ENCODE measurements at regions not wholly inside any gene's neighbourhood (a gene's known extent, or its start where the extent isn't known, plus 50 kb on each side); places are given as distances from the start of the nearest gene placed in this dataset.
"Not testable (repeated sequence)": the region's sequence is repeated elsewhere in the genome, so short reads cannot be mapped to it uniquely, and the experiment has no call there.

DNA sequence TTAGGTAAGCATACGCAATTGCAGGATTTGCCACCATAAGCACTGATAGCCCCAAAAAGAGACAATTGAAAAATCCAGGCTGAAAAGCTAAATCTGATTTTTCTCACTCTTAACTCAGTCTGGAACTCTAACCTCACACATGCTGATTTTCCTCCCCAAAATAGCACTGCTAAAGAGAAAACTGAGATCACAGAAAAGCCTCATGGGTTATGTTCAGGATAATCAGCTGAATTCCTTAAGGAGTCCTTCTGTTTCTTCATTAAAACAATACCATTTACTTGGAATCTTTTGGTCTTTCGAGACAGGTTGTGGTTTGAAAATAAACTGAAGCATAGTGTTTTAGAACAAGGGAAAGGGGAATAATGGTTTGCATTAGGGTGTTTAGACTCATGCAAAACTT, 144.3 kb upstream of the LRRN1 start:
- Histone ChIP-seq H4K20me1 (ENCODE audit: insufficient read depth) (no peaks in the 10 kb centered on the region), H2AFZ (no peak overlapping the region), H3F3A (ENCODE audit: insufficient read depth, low read depth) (no peaks in the 10 kb centered on the region), H3K4me3 (no peak overlapping the region), H3K9me3 (ENCODE audit: insufficient read depth, low read depth) (no peaks in the 10 kb centered on the region), H3K4me1 (replicated peaks; ENCODE audit: insufficient read depth) (no peaks in the 10 kb centered on the region), H3K9me2 (ENCODE audit: insufficient read depth) (no peaks in the 10 kb centered on the region), H3K36me3 (ENCODE audit: low read depth) (no peaks in the 10 kb centered on the region), H3K27ac (no peak overlapping the region), H3K79me2 (ENCODE audit: low read depth) (no peaks in the 10 kb centered on the region), H3K4me2 (no peak overlapping the region), H3K27me3 (ENCODE audit: insufficient read depth, low read depth) (no peaks in the 10 kb centered on the region)
- DNase-seq, result no peak
- POLR2A ChIA-PET (ENCODE audit: unreplicated experiment), result no interaction called here
- TF ChIP-seq EZH2 (IDR thresholded peaks at IDR 0.05; ENCODE audit: low read depth), result no peak
- TF ChIP-seq, protein P1, sequence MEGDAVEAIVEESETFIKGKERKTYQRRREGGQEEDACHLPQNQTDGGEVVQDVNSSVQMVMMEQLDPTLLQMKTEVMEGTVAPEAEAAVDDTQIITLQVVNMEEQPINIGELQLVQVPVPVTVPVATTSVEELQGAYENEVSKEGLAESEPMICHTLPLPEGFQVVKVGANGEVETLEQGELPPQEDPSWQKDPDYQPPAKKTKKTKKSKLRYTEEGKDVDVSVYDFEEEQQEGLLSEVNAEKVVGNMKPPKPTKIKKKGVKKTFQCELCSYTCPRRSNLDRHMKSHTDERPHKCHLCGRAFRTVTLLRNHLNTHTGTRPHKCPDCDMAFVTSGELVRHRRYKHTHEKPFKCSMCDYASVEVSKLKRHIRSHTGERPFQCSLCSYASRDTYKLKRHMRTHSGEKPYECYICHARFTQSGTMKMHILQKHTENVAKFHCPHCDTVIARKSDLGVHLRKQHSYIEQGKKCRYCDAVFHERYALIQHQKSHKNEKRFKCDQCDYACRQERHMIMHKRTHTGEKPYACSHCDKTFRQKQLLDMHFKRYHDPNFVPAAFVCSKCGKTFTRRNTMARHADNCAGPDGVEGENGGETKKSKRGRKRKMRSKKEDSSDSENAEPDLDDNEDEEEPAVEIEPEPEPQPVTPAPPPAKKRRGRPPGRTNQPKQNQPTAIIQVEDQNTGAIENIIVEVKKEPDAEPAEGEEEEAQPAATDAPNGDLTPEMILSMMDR (conservative IDR thresholded peaks at IDR 0.05), result no peak
- intact Hi-C loops (cut with micrococcal nuclease; ENCODE audit: unreplicated experiment), result no loop called here
- CTCF ChIA-PET, result no interaction called here
- BruUV-seq (replicated peaks), result no TSS peak

DNA sequence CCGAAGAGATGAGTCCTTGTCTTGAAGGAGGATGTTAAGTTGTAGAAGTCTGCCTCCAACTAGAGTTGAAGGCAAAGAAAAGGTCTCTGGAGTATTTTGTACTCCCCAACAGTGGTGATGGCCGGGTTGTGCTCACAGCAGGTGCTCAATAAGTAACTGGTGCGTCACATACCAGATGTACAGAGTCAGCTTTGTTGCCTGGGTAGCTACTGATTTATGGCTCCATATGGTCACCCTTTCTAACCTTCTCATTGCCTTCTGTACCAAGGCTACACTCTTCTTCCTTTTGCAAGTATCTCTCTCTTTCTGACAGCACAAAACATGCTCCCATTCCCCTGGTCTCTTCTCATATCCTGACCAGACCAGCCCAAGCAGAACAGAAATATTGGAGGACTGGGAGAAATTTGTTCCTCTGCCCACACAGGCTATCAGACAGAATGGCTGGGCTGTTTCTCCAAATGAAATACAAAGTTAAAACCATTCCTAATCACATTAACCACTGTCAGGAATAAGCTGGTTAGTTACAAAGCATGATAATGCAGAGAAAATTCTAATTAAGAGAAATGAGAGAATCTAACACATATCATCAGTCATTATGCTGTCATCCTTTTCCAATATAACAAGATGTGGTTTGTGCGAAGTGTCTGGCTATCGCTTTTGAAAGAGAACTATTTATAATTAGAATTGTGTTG, 150.1 kb upstream of the LRRN1 start:
- ChIA-PET CTCF (no interaction called here), POLR2A (ENCODE audit: unreplicated experiment) (no interaction called here)
- no peak for DNase-seq
- BruUV-seq (replicated peaks), result no TSS peak
- Histone ChIP-seq H3F3A (ENCODE audit: insufficient read depth, low read depth) (no peaks in the 10 kb centered on the region), H3K4me2 (no peak overlapping the region), H3K27ac (no peak overlapping the region), H4K20me1 (ENCODE audit: insufficient read depth) (no peaks in the 10 kb centered on the region), H3K79me2 (ENCODE audit: low read depth) (no peaks in the 10 kb centered on the region), H2AFZ (no peak overlapping the region), H3K4me3 (no peak overlapping the region), H3K9me2 (ENCODE audit: insufficient read depth) (no peaks in the 10 kb centered on the region), H3K4me1 (replicated peaks; ENCODE audit: insufficient read depth) (no peaks in the 10 kb centered on the region), H3K9me3 (ENCODE audit: insufficient read depth, low read depth) (no peaks in the 10 kb centered on the region), H3K27me3 (ENCODE audit: insufficient read depth, low read depth) (no peaks in the 10 kb centered on the region), H3K36me3 (ENCODE audit: low read depth) (no peaks in the 10 kb centered on the region)
- TF ChIP-seq, protein P1 (conservative IDR thresholded peaks at IDR 0.05), result no peak
- no peak for TF ChIP-seq EZH2 (IDR thresholded peaks at IDR 0.05; ENCODE audit: low read depth)
- intact Hi-C loops (cut with micrococcal nuclease; ENCODE audit: unreplicated experiment), result no loop called here

DNA sequence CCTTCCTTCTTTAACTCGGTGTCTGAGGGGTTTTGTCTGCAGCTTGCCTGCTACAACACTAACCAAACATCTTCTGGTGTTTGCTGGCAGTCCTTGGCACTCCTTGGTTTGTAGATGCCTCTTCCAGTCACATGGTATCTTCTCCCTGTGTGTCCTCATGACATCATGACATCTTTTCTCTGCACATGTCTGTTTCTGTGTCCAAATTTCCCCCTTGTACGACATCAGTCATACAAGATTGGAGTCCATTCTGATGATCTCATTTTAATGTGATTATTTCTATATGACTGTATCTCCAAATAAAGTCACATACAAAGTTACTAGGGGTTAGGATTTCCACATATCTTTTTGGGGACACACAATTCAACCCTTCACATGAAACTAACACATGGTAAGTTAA, 152.3 kb upstream of the LRRN1 start:
- Histone ChIP-seq H4K20me1 (ENCODE audit: insufficient read depth) (no peaks in the 10 kb centered on the region), H3F3A (ENCODE audit: insufficient read depth, low read depth) (no peaks in the 10 kb centered on the region), H3K4me1 (replicated peaks; ENCODE audit: insufficient read depth) (no peaks in the 10 kb centered on the region), H3K27me3 (ENCODE audit: insufficient read depth, low read depth) (no peaks in the 10 kb centered on the region), H3K9me2 (ENCODE audit: insufficient read depth) (no peaks in the 10 kb centered on the region), H3K36me3 (ENCODE audit: low read depth) (no peaks in the 10 kb centered on the region), H3K4me2 (no peak overlapping the region), H3K79me2 (ENCODE audit: low read depth) (no peaks in the 10 kb centered on the region), H3K9me3 (ENCODE audit: insufficient read depth, low read depth) (no peaks in the 10 kb centered on the region), H3K27ac (no peak overlapping the region), H3K4me3 (no peak overlapping the region), H2AFZ (no peak overlapping the region)
- ChIA-PET POLR2A (ENCODE audit: unreplicated experiment) (no interaction called here), CTCF (no interaction called here)
- no TSS peak for BruUV-seq (replicated peaks)
- no peak for DNase-seq
- intact Hi-C loops (cut with micrococcal nuclease; ENCODE audit: unreplicated experiment), result no loop called here
- TF ChIP-seq, protein P1 (conservative IDR thresholded peaks at IDR 0.05), result no peak
- TF ChIP-seq EZH2 (IDR thresholded peaks at IDR 0.05; ENCODE audit: low read depth), result no peak

DNA sequence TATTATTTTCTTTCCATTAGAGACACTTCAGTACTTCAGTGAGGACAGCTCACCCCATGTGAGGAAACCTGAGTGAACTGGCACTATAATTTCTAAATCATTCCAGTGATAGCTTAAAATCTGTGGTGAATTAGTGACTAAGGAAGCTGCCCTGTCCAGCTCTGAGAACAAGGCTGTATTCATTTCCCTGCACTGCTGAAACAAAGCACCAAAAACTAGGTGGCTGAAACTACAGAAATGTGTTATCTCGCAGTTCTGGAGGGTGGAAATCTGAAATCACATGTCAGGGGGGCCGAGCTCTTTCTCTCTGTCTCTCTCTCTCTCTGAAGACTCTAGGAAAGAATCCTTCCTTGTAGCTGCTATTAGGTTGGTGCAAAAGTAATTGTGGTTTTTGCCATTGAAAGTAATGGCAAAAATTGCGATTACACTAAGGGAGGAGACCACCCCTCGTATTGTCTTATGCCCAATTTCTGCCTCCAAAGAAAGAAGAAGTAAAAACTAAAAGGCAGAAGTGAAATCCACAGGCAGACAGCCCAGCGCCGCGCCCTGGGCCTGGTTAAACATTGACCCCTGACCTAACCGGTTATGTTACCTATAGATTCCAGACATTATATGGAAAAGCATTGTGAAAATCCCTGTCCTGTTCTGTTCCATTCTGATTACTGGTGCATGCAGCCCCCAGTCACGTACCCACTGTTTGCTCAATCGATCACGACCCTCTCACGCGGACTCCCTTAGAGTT, 153.0 kb upstream of the LRRN1 start:
- intact Hi-C loops (cut with micrococcal nuclease; ENCODE audit: unreplicated experiment); H3K4me3 ChIP-seq; H3K4me1 ChIP-seq (replicated peaks; ENCODE audit: insufficient read depth); H4K20me1 ChIP-seq (ENCODE audit: insufficient read depth); H3K9me3 ChIP-seq (ENCODE audit: insufficient read depth, low read depth); H3F3A ChIP-seq (ENCODE audit: insufficient read depth, low read depth); CTCF ChIA-PET; H3K27me3 ChIP-seq (ENCODE audit: insufficient read depth, low read depth); H3K9me2 ChIP-seq (ENCODE audit: insufficient read depth); H3K4me2 ChIP-seq; H3K36me3 ChIP-seq (ENCODE audit: low read depth); H3K27ac ChIP-seq; BruUV-seq (replicated peaks); DNase-seq; H3K79me2 ChIP-seq (ENCODE audit: low read depth); H2AFZ ChIP-seq: not testable (repeated sequence)
- POLR2A ChIA-PET (ENCODE audit: unreplicated experiment), result interaction anchor here (0.6 kb wide), 1 partner anchor 39 kb away, joined by 4 read pairs; no protein-coding TSS in a partner anchor

Measured in PC-9 (cell line).